ENCODE measurements at regions not wholly inside any gene's neighbourhood (a gene's known extent, or its start where the extent isn't known, plus 50 kb on each side); places are given as distances from the start of the nearest gene placed in this dataset. TPM values are rescaled to one million over a fixed set of nuclear protein-coding genes. Genes with fewer than 3 reads are reported as not detected.

- no peaks in the 10 kb centered on the region for H3K9me3 Mint-ChIP-seq (ENCODE audit: insufficient read depth)
- no peak overlapping the region for H3K27ac Mint-ChIP-seq
- DNase-seq (no peak), ATAC-seq (ENCODE audit: low read depth) (no peak)
- H3K4me1 Mint-ChIP-seq: no peaks in the 10 kb centered on the region
- ChIA-PET POLR2A (no interaction called here), CTCF (no interaction called here)
- Histone ChIP-seq H3K4me3 (ENCODE audit: control extremely low read depth in 1 of 5, extremely low read depth in 1 of 5, insufficient read depth in 1 of 5, low read depth in 2 of 5, low read length in 4 of 5) (no peak overlapping the region), H3K4me2 (replicated peaks; ENCODE audit: low read depth, low read length, poor library complexity, severe bottlenecking) (no peak overlapping the region), H2AFZ (ENCODE audit: insufficient read depth, low read depth, low read length, poor library complexity, severe bottlenecking) (no peak overlapping the region), H3K4me1 (ENCODE audit: control insufficient read depth in 2 of 2, insufficient read depth in 2 of 2, low read length in 2 of 2) (no peaks in the 10 kb centered on the region), H3K9me3 (ENCODE audit: control extremely low read depth in 1 of 3, control insufficient read depth in 2 of 3, insufficient read depth in 1 of 3, low read length in 2 of 3) (peaks cover 0 to 28% (median 0%) of the 10 kb centered on the region in 3 donors), H3K79me2 (ENCODE audit: control insufficient read depth, insufficient read depth, low read length) (no peaks in the 10 kb centered on the region), H3K27ac (ENCODE audit: low read length in 2 of 2) (no peak overlapping the region), H3K9ac (ENCODE audit: low read length) (no peak overlapping the region), H4K20me1 (ENCODE audit: control insufficient read depth, insufficient read depth, low read length, poor library complexity, severe bottlenecking) (no peaks in the 10 kb centered on the region), H3K36me3 (replicated peaks in 1 of 2; ENCODE audit: control extremely low read depth in 1 of 2, control insufficient read depth in 1 of 2, extremely low read depth in 1 of 2, insufficient read depth in 2 of 2, low read length in 1 of 2) (no peaks in the 10 kb centered on the region), H3K27me3 (replicated peaks in 1 of 4; ENCODE audit: control extremely low read depth in 1 of 4, control insufficient read depth in 3 of 4, insufficient read depth in 4 of 4, low read length in 3 of 4) (no peaks in the 10 kb centered on the region)
- intact Hi-C loops (cut with micrococcal nuclease): no loop called here
- WGBS (ENCODE audit: insufficient coverage): 91% methylated on average over 13 of the region's 14 CpGs
- TF ChIP-seq CTCF (IDR thresholded peaks at IDR 0.05) (no peak), EZH2 (IDR thresholded peaks at IDR 0.05; ENCODE audit: borderline replicate concordance, insufficient read depth, low read depth, low read length, poor library complexity, severe bottlenecking) (no peak)
- H3K27me3 Mint-ChIP-seq: no peaks in the 10 kb centered on the region
- H3K4me3 Mint-ChIP-seq: no peak overlapping the region
Observed at GRCh38 chr6:168718821-168719475, 278.0 kb downstream of the SMOC2 start.

Small RNAs in the stretch of these regions (small RNA-seq; reads per million reads assigned to genes)
- gene AL513210.1 (ENCODE audit: insufficient read length, low read depth, low replicate concordance): not detected

Measured in B cell (primary cell).